CD4-positive, alpha-beta T cell (primary cell): ENCODE measurements at regions not wholly inside any gene's neighbourhood (a gene's known extent, or its start where the extent isn't known, plus 50 kb on each side); places are given as distances from the start of the nearest gene placed in this dataset.

Experiments
- ATAC-seq: fragments of 200-7000 bp; cut with Tn5 transposase; one replicate; pipeline ENCODE4 v1.10.0; 2022; ENCODE audit warnings: mild to moderate bottlenecking; ENCODE audit not compliant: poor library complexity
- CTCF ChIA-PET: fragments of 350-600 bp; sonication (Branson Sonifier 250); formaldehyde crosslinking; loops from one replicate; lab custom pipeline; 2021; ENCODE audit warnings: antibody characterized with exemption, inconsistent platforms; lab: Charles Lee
- POLR2A ChIA-PET: fragments of 350-600 bp; sonication (Branson Sonifier 250); formaldehyde crosslinking; loops from one replicate; lab custom pipeline; 2021; ENCODE audit warnings: antibody characterized with exemption, inconsistent platforms; lab: Charles Lee
- DNase-seq, 14 experiments: peaks; one replicate each; pipeline ENCODE4 v3.0.0-alpha.2; 2013 to 2020; ENCODE audit warnings: mixed read lengths in 2 of 14
- H3K27ac ChIP-seq, 2 donors: one replicate each; pipeline versions ENCODE4 v1.5.1 to v1.7.0; 2013; ENCODE audit warnings: low read length in 2 of 2, low read depth in 1 of 2, mild to moderate bottlenecking in 1 of 2
- H3K27me3 ChIP-seq, 2 experiments: 1 replicate in 1 of 2; 2 replicates in 1 of 2; pipeline versions ENCODE4 v1.6.1 to v1.7.0; 2013; ENCODE audit warnings: low read length in 2 of 2, control low read depth in 1 of 2, mild to moderate bottlenecking in 1 of 2, moderate library complexity in 1 of 2; ENCODE audit not compliant: insufficient read depth in 2 of 2, control insufficient read depth in 1 of 2
- H3K36me3 ChIP-seq: one replicate; pipeline ENCODE4 v1.6.1; 2013; ENCODE audit warnings: low read length, control low read depth; ENCODE audit not compliant: insufficient read depth
- H3K4me1 ChIP-seq: one replicate; pipeline ENCODE4 v1.6.1; 2013; ENCODE audit warnings: low read length, control low read depth; ENCODE audit not compliant: insufficient read depth
- H3K4me3 ChIP-seq: one replicate; pipeline ENCODE4 v1.5.1; 2013; ENCODE audit warnings: mild to moderate bottlenecking, low read length, moderate library complexity
- H3K9me3 ChIP-seq, 2 experiments: 1 replicate in 1 of 2; 2 replicates in 1 of 2; pipeline versions ENCODE4 v1.6.1 to v1.7.0; 2013; ENCODE audit warnings: low read length in 2 of 2, mild to moderate bottlenecking in 2 of 2, control low read depth in 1 of 2, moderate library complexity in 1 of 2; ENCODE audit not compliant: control insufficient read depth in 1 of 2, insufficient read depth in 1 of 2
- H3K27ac Mint-ChIP-seq: one replicate; pipeline ENCODE4 v1.8.0; 2020; ENCODE audit warnings: mixed read lengths
- H3K27me3 Mint-ChIP-seq: one replicate; pipeline ENCODE4 v1.8.0; 2021; ENCODE audit warnings: mixed read lengths
- H3K36me3 Mint-ChIP-seq: one replicate; pipeline ENCODE4 v1.8.0; 2021; ENCODE audit warnings: low read depth, mixed read lengths
- H3K4me1 Mint-ChIP-seq: one replicate; pipeline ENCODE4 v1.8.0; 2021; ENCODE audit warnings: low read depth, mixed read lengths
- H3K4me3 Mint-ChIP-seq: one replicate; pipeline ENCODE4 v1.8.0; 2020; ENCODE audit warnings: mild to moderate bottlenecking, mixed read lengths
- H3K9me3 Mint-ChIP-seq: one replicate; pipeline ENCODE4 v1.8.0; 2020; ENCODE audit warnings: mixed read lengths
- intact Hi-C, 2 experiments: fragments of 100-400 bp; cut with DNase I in 1 of 2; cut with micrococcal nuclease in 1 of 2; formaldehyde crosslinking; loops; one replicate each; pipeline versions ENCODE4 v1.15.1 to v1.9.0; 2023 to 2025; cut with DNase I, micrococcal nuclease
- TF ChIP-seq, protein P1 (sequence below): fragments of 200-600 bp; IDR thresholded peaks from one replicate; pipeline ENCODE4 v1.8.0; 2022; ENCODE audit warnings: antibody characterized with exemption, mild to moderate bottlenecking

DNA sequence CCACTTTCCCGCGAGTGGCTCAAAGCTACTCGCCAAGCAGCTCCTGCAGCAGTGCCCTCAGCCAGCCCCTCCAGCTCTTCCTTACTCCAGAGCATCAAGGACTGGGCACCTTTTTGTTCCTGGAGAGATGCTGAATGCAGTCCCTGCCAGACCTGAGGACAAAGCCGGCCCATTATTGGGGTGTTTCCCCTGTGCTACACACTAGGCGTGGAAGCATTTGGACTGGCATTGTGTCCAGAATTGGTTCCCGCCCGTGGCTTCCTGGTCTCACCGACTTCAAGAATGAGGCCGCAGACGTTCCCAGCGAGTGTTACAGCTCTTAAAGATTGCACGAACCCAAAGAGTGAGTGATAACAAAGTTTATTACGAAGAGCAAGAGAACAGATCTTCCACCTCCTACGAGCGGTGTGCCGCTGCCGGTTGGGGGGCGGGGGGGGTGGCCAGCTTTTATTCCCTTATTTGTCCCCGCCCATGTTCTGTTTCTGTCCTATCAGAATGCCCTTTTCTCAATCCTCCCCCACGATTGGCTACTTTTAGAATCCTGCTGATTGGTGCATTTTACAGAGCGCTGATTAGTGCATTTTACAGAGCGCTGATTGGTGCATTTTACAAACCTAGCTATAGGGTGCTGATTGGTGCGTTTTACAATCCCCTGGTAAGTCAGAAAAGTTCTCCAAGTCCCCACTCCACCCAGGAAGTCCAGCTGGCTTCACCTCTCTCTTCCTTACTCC is 62.4 kb downstream of the NSMCE3 start:
- CTCF ChIA-PET = no interaction called here
- no peak overlapping the region for H3K4me3 ChIP-seq
- H3K4me1 Mint-ChIP-seq = no peaks in the 10 kb centered on the region

DNA sequence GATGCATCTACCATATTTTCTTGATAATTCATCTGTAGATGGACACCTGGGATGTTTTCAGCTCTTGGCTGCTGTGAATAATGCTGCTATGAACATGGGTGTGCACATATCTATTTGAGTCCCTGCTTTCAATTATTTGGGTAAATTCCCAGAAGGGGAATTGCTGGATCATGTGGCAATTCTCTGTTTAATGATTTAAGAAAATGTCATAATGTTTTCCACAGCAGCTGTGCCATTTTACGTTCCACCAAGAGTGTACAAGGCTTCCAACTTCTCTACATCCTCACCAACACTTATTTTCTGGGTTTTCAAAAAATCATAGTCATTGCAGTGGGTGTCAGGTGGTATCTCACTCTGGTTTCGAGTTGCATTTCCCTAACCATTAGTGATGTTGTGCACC is 64.4 kb downstream of the NSMCE3 start:
- DNase-seq (no peak), ATAC-seq (no peak)
- Histone ChIP-seq H3K27me3 (peaks cover 9 to 24% of the 10 kb centered on the region in 2 experiments), H3K4me3 (no peak overlapping the region), H3K36me3 (no peaks in the 10 kb centered on the region), H3K9me3 (peaks cover 0 to 8% of the 10 kb centered on the region in 2 experiments), H3K27ac (no peak overlapping the region), H3K4me1 (no peaks in the 10 kb centered on the region)
- intact Hi-C loops = no loop called here
- CTCF ChIA-PET = no interaction called here
- Mint-ChIP-seq H3K27me3 (peaks cover 50% of the 10 kb centered on the region), H3K4me3 (no peak overlapping the region), H3K36me3 (no peaks in the 10 kb centered on the region), H3K27ac (no peak overlapping the region), H3K9me3 (no peaks in the 10 kb centered on the region), H3K4me1 (no peaks in the 10 kb centered on the region)
- TF ChIP-seq, protein P1, sequence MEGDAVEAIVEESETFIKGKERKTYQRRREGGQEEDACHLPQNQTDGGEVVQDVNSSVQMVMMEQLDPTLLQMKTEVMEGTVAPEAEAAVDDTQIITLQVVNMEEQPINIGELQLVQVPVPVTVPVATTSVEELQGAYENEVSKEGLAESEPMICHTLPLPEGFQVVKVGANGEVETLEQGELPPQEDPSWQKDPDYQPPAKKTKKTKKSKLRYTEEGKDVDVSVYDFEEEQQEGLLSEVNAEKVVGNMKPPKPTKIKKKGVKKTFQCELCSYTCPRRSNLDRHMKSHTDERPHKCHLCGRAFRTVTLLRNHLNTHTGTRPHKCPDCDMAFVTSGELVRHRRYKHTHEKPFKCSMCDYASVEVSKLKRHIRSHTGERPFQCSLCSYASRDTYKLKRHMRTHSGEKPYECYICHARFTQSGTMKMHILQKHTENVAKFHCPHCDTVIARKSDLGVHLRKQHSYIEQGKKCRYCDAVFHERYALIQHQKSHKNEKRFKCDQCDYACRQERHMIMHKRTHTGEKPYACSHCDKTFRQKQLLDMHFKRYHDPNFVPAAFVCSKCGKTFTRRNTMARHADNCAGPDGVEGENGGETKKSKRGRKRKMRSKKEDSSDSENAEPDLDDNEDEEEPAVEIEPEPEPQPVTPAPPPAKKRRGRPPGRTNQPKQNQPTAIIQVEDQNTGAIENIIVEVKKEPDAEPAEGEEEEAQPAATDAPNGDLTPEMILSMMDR = no peak
- POLR2A ChIA-PET = no interaction called here

More for the DNA sequence above, 62.4 kb downstream of the NSMCE3 start:
- H3K4me1 ChIP-seq = no peaks in the 10 kb centered on the region
- H3K27ac ChIP-seq = no peak overlapping the region
- POLR2A ChIA-PET = no interaction called here
- Mint-ChIP-seq H3K9me3 (no peaks in the 10 kb centered on the region), H3K36me3 (no peaks in the 10 kb centered on the region), H3K27me3 (peaks cover 66% of the 10 kb centered on the region), H3K27ac (no peak overlapping the region), H3K4me3 (no peak overlapping the region)
- intact Hi-C loops = no loop called here
- peaks cover 0 to 8% of the 10 kb centered on the region in 2 experiments for H3K9me3 ChIP-seq
- no peaks in the 10 kb centered on the region for H3K36me3 ChIP-seq
- DNase-seq = no peak
- TF ChIP-seq, protein P1 = no peak
- H3K27me3 ChIP-seq = peaks cover 9 to 25% of the 10 kb centered on the region in 2 experiments
- ATAC-seq = no peak

DNA sequence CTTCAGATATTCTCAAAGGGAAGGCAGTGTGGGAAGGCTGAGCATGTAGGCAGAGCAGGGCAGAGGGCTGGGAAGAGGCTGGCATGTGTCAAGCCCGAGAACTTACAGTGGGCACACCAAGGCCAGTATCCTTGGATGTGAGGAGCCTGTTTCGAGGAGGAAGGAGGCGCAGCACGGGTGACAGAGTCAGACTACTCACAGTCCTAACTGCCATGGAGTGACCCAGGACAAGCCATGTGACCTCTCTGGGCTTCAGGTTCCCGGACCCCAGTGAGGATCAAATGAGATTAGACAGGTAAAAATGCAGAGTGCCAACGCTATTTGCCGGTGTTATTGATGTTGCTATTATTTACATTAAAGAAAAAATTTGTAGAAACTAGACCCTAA is 65.3 kb downstream of the NSMCE3 start:
- H3K4me3 Mint-ChIP-seq = no peak overlapping the region
- POLR2A ChIA-PET = no interaction called here
- Histone ChIP-seq H3K4me1 (no peaks in the 10 kb centered on the region), H3K27ac (no peak overlapping the region), H3K9me3 (peaks cover 0 to 8% of the 10 kb centered on the region in 2 experiments), H3K4me3 (no peak overlapping the region), H3K36me3 (no peaks in the 10 kb centered on the region), H3K27me3 (peaks cover 9 to 16% of the 10 kb centered on the region in 2 experiments)
- H3K4me1 Mint-ChIP-seq = no peaks in the 10 kb centered on the region
- H3K36me3 Mint-ChIP-seq = no peaks in the 10 kb centered on the region
- TF ChIP-seq, protein P1 = no peak
- peaks cover 50% of the 10 kb centered on the region for H3K27me3 Mint-ChIP-seq
- CTCF ChIA-PET = no interaction called here
- ATAC-seq = no peak
- intact Hi-C loops = no loop called here
- no peak for DNase-seq
- H3K27ac Mint-ChIP-seq = no peak overlapping the region
- no peaks in the 10 kb centered on the region for H3K9me3 Mint-ChIP-seq
